GM12878 (cell line): ENCODE measurements at regions not wholly inside any gene's neighbourhood (a gene's known extent, or its start where the extent isn't known, plus 50 kb on each side); places are given as distances from the start of the nearest gene placed in this dataset.

Experiments
- ATAC-seq: fragments of 200-7000 bp; cut with Tn5 transposase; 3 replicates; pipeline ENCODE4 v1.9.1; 2020; ENCODE audit warnings: mild to moderate bottlenecking, moderate library complexity
- BruUV-seq: library from RNA; stranded (reverse); fragments of 400-500 nt; replicated peaks from 2 replicates; lab custom pipeline; 2021; lab: Mats Ljungman, UMichigan
- CTCF ChIA-PET: fragments of 300-600 bp; sonication (Branson Sonifier 250); formaldehyde crosslinking; extraction: SDS; loops from one replicate; lab custom pipeline; 2021; ENCODE audit warnings: inconsistent platforms; lab: Yijun Ruan, JAX
- POLR2A ChIA-PET: fragments of 350-600 bp; formaldehyde crosslinking; extraction: SDS; loops from one replicate; lab custom pipeline; 2021; ENCODE audit warnings: inconsistent platforms; lab: Charles Lee
- RAD21 ChIA-PET: fragments of 300-600 bp; sonication (Branson Sonifier 250); formaldehyde crosslinking; loops from one replicate; lab custom pipeline; 2023; ENCODE audit warnings: antibody characterized with exemption; ENCODE audit not compliant: unreplicated experiment; lab: Charles Lee
- SMC1A ChIA-PET: fragments of 300-600 bp; sonication (Branson Sonifier 250); formaldehyde crosslinking; loops from one replicate; lab custom pipeline; 2023; ENCODE audit not compliant: unreplicated experiment, uncharacterized antibody; lab: Charles Lee
- DNase-seq: peaks from one replicate; pipeline ENCODE4 v3.0.0-alpha.2; 2011; ENCODE audit warnings: low read depth, low spot score
- FAIRE-seq: peaks from 3 replicates; lab custom pipeline; 2011; peaks lifted over from hg19 to GRCh38; lab: Jason Lieb, UNC
- H2AFZ ChIP-seq: 2 replicates; pipeline ENCODE4 v1.6.0; 2011; ENCODE audit warnings: low read depth, low read length, control low read depth; ENCODE audit not compliant: control insufficient read depth
- H3K27ac ChIP-seq: 2 replicates; pipeline ENCODE4 v1.5.1; 2011; ENCODE audit warnings: control low read depth; ENCODE audit not compliant: control insufficient read depth, insufficient read depth
- H3K27me3 ChIP-seq, 2 experiments: replicated peaks in 1 of 2; 2 replicates each; pipeline versions ENCODE4 v1.6.0 to v1.6.1; 2011; ENCODE audit warnings: low read length in 1 of 2; ENCODE audit not compliant: control insufficient read depth in 2 of 2, insufficient read depth in 2 of 2
- H3K36me3 ChIP-seq, 2 experiments: 2 replicates each; pipeline ENCODE4 v1.5.1; 2011; ENCODE audit warnings: low read length in 1 of 2; ENCODE audit not compliant: control insufficient read depth in 2 of 2, insufficient read depth in 2 of 2
- H3K4me1 ChIP-seq: 2 replicates; pipeline ENCODE4 v1.6.1; 2011; ENCODE audit warnings: mild to moderate bottlenecking, low read length, moderate library complexity, mixed read lengths; ENCODE audit not compliant: control insufficient read depth, insufficient read depth
- H3K4me2 ChIP-seq: 2 replicates; pipeline ENCODE4 v1.6.0; 2011; ENCODE audit warnings: control low read depth; ENCODE audit not compliant: control insufficient read depth, insufficient read depth
- H3K4me3 ChIP-seq: fragments of 200-600 bp; sonication (generic); 2 replicates; pipeline ENCODE4 v1.5.1; 2016
- H3K79me2 ChIP-seq: 2 replicates; pipeline ENCODE4 v1.6.0; 2011; ENCODE audit warnings: low read length; ENCODE audit not compliant: control insufficient read depth, insufficient read depth
- H3K9ac ChIP-seq: 2 replicates; pipeline ENCODE4 v1.8.0; 2011; ENCODE audit warnings: low read length, control low read depth, mixed read lengths; ENCODE audit not compliant: control insufficient read depth, insufficient read depth
- H3K9me3 ChIP-seq: replicated peaks from 3 replicates; pipeline ENCODE4 v1.5.1; 2011; ENCODE audit warnings: mild to moderate bottlenecking, low read length; ENCODE audit not compliant: control insufficient read depth, insufficient read depth
- H4K20me1 ChIP-seq: 2 replicates; pipeline ENCODE4 v1.6.0; 2011; ENCODE audit not compliant: control insufficient read depth, insufficient read depth
- CEBPZ ChIP-seq: fragments of 150-350 bp; IDR thresholded peaks from 2 replicates; pipeline ENCODE4 v1.6.1; 2016; ENCODE audit warnings: low read depth, low read length
- CHD1 ChIP-seq: IDR thresholded peaks from 2 replicates; pipeline ENCODE4 v1.6.1; 2012; ENCODE audit warnings: low read depth, low read length, improper control_type of control experiment
- CHD2 ChIP-seq: IDR thresholded peaks from 2 replicates; pipeline ENCODE4 v1.6.1; 2011; ENCODE audit warnings: low read depth, low read length, improper control_type of control experiment, borderline replicate concordance
- GATAD2B ChIP-seq: fragments of 450-650 bp; conservative IDR thresholded peaks from 2 replicates; pipeline ENCODE4 v1.6.1; 2017; ENCODE audit warnings: low read depth, mild to moderate bottlenecking, moderate library complexity
- JUNB ChIP-seq: IDR thresholded peaks from 2 replicates; pipeline ENCODE4 v1.6.1; 2016; ENCODE audit warnings: antibody characterized with exemption, mild to moderate bottlenecking
- SRF ChIP-seq, 2 experiments: IDR thresholded peaks; 2 replicates each; pipeline ENCODE4 v1.6.1; 2011; ENCODE audit warnings: low read depth in 2 of 2, low read length in 2 of 2, mild to moderate bottlenecking in 1 of 2, moderate library complexity in 1 of 2
- WGBS: methylation state at CpG from one replicate; pipeline ENCODE4 v1.1.6; 2016; ENCODE audit warnings: low lambda C conversion rate; ENCODE audit not compliant: insufficient replicate concordance, insufficient coverage; ENCODE audit errors: missing lambda C conversion rate; 5-methylcytosine and 5-hydroxymethylcytosine counted together
- in situ Hi-C: fragments of 300-500 bp; cut with MboI; formaldehyde crosslinking; loops from 9 replicates; pipeline ENCODE4 v1.14.3; 2018; ENCODE audit warnings: mixed read lengths
- intact Hi-C: fragments of 100-400 bp; cut with micrococcal nuclease; formaldehyde crosslinking; loops from one replicate; pipeline ENCODE4 v1.14.2; 2022; ENCODE audit not compliant: unreplicated experiment
- TF ChIP-seq, protein P1 (sequence below): fragments of 450-650 bp; IDR thresholded peaks from 2 replicates; pipeline ENCODE4 v1.6.1; 2016; ENCODE audit warnings: mild to moderate bottlenecking
- TF ChIP-seq, protein P2 (sequence below): IDR thresholded peaks from 2 replicates; pipeline ENCODE4 v1.6.1; 2011; ENCODE audit warnings: mild to moderate bottlenecking, low read depth, low read length, moderate library complexity; ENCODE audit not compliant: insufficient replicate concordance

DNA sequence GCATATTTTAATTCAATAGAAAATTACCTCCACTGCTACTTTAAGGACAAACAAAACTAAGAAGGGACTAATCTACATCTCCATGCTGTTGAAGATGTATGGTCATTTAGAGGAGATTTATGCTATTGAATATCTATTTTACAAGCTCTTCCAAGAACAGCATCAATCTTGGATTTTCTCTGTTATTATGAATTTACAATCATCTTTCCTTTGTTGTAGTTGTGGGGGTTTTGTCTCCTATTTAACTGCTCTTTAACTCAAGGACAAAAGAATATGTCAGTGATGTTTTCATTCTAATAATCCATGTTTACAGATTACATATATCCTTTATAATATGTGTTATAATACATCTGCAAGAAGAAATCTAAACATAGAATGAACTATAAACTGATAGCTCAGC, 907.8 kb downstream of the ROBO2 start (continued):
- TF ChIP-seq, protein P1, sequence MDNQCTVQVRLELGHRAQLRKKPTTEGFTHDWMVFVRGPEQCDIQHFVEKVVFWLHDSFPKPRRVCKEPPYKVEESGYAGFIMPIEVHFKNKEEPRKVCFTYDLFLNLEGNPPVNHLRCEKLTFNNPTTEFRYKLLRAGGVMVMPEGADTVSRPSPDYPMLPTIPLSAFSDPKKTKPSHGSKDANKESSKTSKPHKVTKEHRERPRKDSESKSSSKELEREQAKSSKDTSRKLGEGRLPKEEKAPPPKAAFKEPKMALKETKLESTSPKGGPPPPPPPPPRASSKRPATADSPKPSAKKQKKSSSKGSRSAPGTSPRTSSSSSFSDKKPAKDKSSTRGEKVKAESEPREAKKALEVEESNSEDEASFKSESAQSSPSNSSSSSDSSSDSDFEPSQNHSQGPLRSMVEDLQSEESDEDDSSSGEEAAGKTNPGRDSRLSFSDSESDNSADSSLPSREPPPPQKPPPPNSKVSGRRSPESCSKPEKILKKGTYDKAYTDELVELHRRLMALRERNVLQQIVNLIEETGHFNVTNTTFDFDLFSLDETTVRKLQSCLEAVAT = no peak
- TF ChIP-seq SRF (IDR thresholded peaks at IDR 0.05; ENCODE audit: low read depth in 2 of 2, low read length in 2 of 2) = no peak
- no peak for TF ChIP-seq CHD1
- no peak for TF ChIP-seq CEBPZ
- TF ChIP-seq, protein P2, sequence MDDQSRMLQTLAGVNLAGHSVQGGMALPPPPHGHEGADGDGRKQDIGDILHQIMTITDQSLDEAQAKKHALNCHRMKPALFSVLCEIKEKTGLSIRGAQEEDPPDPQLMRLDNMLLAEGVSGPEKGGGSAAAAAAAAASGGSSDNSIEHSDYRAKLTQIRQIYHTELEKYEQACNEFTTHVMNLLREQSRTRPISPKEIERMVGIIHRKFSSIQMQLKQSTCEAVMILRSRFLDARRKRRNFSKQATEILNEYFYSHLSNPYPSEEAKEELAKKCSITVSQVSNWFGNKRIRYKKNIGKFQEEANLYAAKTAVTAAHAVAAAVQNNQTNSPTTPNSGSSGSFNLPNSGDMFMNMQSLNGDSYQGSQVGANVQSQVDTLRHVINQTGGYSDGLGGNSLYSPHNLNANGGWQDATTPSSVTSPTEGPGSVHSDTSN = no peak
- no peak for TF ChIP-seq JUNB
- TF ChIP-seq, all 136 proteins: peak for 0

DNA sequence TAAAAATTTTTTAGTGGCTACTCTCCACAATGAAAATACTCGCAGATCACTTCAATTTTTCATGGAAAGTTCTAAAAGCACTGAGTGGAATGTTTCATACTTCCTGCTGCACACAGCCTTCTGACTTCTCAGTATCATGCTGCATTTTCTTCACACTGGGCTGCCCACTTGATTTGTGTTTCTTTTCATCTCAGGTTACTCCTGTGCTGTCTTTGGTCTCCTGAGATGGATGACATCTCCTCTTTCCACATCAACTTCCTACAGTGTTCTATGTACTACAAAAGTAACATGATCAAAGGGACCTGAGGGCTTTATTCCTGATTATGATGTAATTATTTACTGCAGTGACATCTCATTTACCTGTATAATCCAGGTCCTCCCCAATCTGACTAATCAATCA, 927.7 kb downstream of the ROBO2 start:
- 0% methylated on average over 1 of the region's 1 CpG for WGBS
- Histone ChIP-seq H3K4me2 (no peak overlapping the region), H3K9ac (no peak overlapping the region), H3K9me3 (no peaks in the 10 kb centered on the region), H3K4me3 (no peak overlapping the region)
- FAIRE-seq (no peak), DNase-seq (no peak), ATAC-seq (no peak)
- TF ChIP-seq CHD2 = no peak
- no peak for TF ChIP-seq GATAD2B
- TF ChIP-seq, all 136 proteins: peak for 0
- ChIA-PET CTCF (no interaction called here), RAD21 (no interaction called here), SMC1A (no interaction called here), POLR2A (no interaction called here)
- Histone ChIP-seq H4K20me1 (no peaks in the 10 kb centered on the region), H3K27me3 (no peaks in the 10 kb centered on the region), H3K36me3 (no peaks in the 10 kb centered on the region), H2AFZ (no peak overlapping the region), H3K79me2 (no peaks in the 10 kb centered on the region), H3K27ac (no peak overlapping the region), H3K4me1 (no peaks in the 10 kb centered on the region)
- BruUV-seq = no TSS peak
- in situ Hi-C loops = no loop called here
- intact Hi-C loops = no loop called here
